NCI-H748 (cell line): ENCODE measurements at regions not wholly inside any gene's neighbourhood (a gene's known extent, or its start where the extent isn't known, plus 50 kb on each side); places are given as distances from the start of the nearest gene placed in this dataset.
"Not testable (repeated sequence)": the region's sequence is repeated elsewhere in the genome, so short reads cannot be mapped to it uniquely, and the experiment has no call there.

Experiments used
- DNase-seq: peaks from one replicate; lab custom pipeline; 2025; ENCODE audit not compliant: unreplicated experiment; lab: John Stamatoyannopoulos, UW

DNA sequence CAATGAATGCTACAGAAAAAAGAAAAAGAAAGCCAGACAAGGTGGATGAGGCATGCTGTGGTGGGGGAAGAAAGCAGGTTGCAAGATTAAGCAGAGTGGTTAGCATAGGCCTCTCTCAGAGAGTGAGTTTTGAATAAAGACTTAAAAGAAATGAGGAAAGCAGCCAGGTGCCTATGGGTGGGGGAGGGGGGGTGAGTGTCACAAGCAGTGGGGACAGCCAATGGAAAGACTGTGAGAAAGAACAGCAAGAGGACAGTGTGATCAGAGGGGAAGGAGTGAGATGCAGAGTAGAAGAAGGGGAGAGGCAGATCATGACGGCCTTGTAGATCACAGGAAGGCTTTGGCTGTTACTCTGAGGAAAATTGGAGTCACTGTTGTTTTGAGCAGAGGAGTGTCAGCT lies 162.5 kb downstream of the SOX3 start:
- no peak for DNase-seq

- DNase-seq = no peak
Measured at GRCh38 chrX:140337263-140337662, 167.6 kb downstream of the SOX3 start.

- DNase-seq = no peak
Measured at GRCh38 chrX:140318296-140318695, 186.6 kb downstream of the SOX3 start.

- no peak for DNase-seq
Measured at GRCh38 chrX:140317462-140317861, 187.4 kb downstream of the SOX3 start.

DNA sequence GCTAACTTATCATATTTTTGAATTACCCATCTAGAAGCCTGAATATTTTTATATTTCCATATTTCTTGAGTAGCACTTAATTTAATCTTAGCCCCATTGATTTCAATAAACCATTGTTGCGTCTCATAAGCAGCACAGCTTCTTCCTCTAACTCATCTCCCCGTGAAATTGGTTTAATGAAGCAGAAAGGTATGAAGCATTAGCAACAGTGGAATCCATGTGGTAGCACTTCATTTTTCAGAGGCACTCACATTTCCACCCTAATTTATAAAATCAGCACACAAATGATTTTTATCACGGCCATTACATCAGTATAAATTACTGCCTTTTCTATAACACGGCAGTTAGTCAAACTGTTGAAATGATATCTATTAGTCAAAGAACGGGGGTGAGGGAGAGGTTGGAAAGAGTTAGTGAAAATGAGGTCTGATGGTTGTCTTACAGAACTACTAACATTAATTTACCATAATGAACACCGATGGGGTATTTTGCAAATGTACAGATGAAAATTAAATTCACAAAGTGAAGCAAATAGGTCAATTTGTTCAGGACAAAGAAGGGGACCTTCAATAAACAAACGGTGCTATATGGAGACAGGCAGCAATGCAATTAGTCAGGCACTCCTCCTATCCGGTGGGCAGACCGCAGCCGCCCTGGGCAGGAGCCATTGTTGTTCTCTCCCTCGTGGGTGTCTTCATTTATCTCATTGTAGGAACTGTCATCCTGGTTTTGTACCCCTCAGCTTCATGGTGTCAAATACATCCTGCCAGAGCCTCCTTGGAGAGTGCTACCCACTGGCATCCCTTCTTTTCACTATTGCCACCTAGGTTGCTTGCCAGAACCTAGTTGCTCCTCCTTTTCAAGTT lies 205.7 kb downstream of the SOX3 start:
- DNase-seq = peak; percentile 0

DNA sequence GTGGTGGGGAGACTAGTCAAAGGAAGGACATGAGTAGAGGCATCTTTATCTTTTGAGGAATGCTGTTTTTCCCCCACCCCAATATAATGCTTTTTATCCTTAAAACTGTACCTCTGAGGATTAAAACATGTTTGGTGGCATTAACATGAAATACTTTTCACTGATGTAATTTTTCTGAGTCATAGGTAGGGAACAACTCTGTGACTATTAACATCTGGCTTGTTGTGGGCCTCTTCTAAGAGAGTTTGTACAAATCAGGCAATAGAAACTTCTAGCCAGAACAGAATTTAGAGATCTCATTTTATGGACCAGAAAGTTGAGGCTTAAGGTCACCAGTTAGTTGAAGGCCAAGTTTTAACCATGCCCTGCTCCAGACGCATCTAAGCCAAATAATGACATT lies 207.6 kb downstream of the SOX3 start:
- no peak for DNase-seq

DNA sequence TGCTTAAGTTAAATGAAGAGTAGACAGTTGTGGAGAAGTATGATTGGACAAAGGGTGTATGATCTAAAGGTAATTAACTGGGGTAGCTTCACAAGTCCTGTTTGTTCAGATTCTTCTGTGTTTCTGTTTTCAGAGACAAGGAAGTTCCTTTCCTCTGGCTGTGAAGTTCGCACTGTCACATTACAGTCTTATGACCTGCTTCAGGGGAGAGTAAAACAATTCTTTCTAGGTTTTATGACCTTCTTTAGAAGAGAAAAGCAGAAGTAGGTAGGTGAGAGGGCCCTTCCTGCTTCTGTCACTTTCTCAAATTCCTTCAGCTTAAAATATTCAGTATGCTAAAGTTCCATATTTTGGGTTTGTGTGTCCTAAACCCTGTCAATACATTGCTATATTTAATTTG lies 211.9 kb downstream of the SOX3 start:
- DNase-seq = no peak

GRCh38 chrX:140292188-140292587 lies 212.7 kb downstream of the SOX3 start:
- no peak for DNase-seq

DNA sequence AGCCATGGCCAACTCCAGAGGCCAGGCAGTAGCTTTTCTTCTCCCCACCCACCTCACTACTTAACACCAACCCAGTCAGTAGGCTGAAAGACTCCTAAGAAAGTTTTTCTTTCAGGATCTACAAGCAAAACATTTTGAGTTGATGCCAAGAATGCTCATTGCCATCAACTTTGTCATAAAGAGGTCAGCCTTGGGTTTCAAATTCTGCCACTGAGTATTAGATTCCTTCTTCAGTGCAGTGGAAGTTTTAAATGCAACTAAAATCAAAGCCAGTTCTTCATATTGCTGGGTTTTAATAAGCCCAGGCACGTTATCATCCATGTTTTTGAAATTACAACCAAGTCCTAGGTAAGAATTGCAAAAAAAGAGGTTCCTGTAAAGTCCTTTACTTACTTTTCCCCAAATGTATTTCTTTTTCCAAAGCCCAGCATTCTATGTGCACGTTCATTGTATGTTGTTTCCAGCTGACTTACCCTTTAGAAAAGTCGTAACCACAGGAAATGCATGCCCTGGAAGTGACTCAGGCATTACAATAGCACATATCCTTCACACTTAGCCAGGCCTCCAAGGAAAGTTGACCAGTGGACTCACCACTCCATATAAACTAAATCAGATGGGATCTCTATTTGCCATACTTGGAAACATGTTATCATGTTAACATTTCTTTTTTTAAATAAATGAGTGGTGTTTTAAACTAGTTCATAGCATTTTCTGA lies 229.9 kb downstream of the SOX3 start:
- DNase-seq = no peak

GRCh38 chrX:140273921-140274320 lies 230.9 kb downstream of the SOX3 start:
- no peak for DNase-seq

DNA sequence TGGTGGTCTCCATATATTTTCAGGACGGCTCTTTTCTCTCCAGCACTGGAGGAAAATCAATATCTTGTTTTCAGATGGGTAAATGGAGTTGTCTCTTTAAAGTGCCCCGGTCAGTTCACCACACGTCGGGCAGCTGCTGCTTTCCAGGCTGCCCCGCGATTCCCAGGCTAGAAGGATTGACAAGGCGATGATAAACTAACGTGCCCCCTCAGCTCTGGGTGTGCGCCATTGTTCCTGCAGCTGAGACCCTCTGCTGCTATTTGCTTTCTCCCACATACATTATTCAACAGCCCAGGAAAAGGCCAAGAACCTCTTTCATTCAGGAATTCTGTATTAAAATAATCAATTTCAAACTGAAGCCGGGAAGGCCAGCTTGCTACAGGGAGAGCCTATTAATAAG lies 254.5 kb downstream of the SOX3 start:
- no peak for DNase-seq

- DNase-seq = no peak
Measured at GRCh38 chrX:140249088-140249487, 255.8 kb downstream of the SOX3 start.

GRCh38 chrX:140229191-140229590 lies 263.9 kb upstream of the CXorf66 start:
- DNase-seq = no peak

- not testable (repeated sequence) for DNase-seq
Measured at GRCh38 chrX:140226037-140226436, 260.7 kb upstream of the CXorf66 start.

GRCh38 chrX:140215894-140216293 lies 250.6 kb upstream of the CXorf66 start:
- not testable (repeated sequence) for DNase-seq

DNA sequence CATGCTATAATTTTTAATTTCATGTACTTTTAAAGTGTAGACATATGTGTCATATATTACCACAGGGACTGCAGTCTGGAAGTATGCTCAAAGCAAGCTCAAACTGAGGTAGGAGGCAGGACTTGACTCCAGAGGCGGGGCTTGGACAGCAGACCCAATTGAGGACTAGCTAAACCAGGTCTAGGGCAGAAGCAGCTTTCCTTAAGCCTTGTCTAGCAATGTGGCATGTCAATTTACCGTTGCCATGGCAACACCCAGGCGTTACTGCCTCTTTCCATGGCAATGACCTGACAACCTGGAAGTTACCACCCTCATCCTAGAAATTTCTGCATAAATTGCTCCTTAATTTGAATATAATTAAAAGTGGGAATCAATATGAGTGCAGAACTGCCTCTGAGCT lies 249.2 kb upstream of the CXorf66 start:
- not testable (repeated sequence) for DNase-seq

GRCh38 chrX:140206657-140207056 lies 241.3 kb upstream of the CXorf66 start:
- DNase-seq = no peak

DNA sequence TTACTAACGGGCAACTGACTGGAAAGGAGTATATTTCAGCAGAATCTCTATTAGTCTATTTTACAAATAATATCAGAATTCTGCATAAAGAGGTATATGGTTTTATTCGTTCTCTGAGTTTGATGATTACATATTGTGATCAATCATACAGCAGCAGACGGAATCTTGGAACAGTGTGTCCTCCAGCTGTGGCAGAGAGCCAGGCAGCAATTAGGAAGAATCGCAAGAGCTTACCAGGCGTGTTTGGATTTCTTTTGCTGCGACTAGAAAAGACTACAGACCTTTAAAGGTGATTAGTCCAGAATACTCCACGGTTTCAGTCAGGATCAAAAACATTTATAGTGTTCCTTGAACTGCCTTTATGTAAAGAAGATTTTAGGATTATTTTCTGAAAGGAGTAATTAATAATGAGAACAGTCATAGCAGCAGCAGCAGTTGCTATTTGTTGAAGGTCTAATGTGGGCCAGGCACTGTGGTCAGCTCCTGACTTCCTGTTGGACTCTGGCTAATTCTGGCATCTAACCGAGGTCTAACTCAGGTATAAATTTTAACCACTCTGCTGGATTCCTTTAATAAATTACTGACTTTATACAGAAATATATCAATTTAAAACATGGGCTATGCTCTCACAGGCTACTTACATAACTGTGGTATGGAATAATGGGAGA lies 225.3 kb upstream of the CXorf66 start:
- peak; percentile 41 for DNase-seq

DNA sequence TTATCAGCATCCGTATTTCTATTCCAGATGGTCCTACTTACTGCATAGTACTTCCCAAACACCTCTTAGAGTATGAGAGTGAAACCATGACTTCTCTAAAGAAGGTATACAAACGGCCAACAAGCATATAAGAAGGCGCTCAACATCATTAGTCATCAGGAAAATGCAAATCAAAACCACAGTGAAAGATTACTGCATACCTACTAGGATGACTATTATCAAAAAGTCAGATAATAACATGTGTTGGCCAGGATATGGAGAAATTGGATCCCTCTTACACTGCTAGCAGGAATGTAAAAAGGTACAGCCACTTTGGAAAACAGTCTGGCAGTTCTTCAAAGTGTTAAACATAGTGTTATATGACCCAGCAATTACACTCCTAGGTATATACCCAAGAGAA lies 215.3 kb upstream of the CXorf66 start:
- no peak for DNase-seq

GRCh38 chrX:140177821-140178220 lies 212.5 kb upstream of the CXorf66 start:
- DNase-seq = no peak

DNA sequence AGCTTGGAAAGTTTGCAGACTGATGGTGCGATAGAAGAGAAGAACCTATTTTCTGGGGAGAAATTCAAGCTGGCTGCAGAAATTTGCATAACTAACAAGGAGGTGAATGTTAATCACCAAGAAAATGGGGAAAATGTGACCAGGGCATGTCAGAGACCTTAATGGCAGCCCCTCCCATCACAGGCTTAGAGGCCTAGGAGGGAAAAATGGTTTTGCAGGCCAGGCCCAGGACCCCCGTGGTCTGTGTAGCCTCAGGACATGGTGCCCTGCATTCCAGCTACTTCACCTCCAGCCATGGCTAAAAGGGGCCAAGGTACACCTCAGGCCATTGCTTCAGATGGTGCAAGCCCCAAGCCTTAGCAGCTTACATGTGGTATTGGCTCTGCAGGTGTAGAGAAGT lies 207.1 kb upstream of the CXorf66 start:
- no peak for DNase-seq

DNA sequence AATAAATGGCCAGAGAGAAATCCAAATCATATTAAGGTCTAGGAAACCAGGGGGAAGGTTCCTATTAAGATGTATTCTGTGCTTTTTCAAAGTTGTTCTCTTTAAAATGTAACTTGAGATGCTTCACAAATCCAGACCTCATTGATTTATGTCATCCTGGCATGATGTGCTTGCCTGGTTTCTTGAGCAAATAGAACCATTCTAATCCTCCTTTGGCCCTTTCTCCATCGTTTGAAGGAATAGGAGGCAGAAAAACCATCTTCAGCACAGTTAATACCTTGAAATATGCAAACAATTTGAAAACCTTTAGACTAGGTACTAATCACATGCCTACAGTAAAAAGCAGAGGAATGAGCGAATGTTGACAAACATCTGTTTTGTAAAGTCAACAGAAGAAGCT lies 202.2 kb upstream of the CXorf66 start:
- no peak for DNase-seq
